Osteocyte (in vitro differentiated cells): ENCODE measurements at regions not wholly inside any gene's neighbourhood (a gene's known extent, or its start where the extent isn't known, plus 50 kb on each side); places are given as distances from the start of the nearest gene placed in this dataset.

ENCODE experiments used
- DNase-seq: peaks from one replicate; pipeline ENCODE4 v3.0.0; 2021; ENCODE audit warnings: mixed read lengths; ENCODE audit not compliant: unreplicated experiment; ENCODE audit errors: extremely low spot score
- H3K27ac Mint-ChIP-seq: one replicate; pipeline ENCODE4 v1.8.0; 2021; ENCODE audit warnings: mild to moderate bottlenecking, mixed read lengths; ENCODE audit not compliant: unreplicated experiment
- H3K27me3 Mint-ChIP-seq: one replicate; pipeline ENCODE4 v1.8.0; 2021; ENCODE audit warnings: mixed read lengths; ENCODE audit not compliant: unreplicated experiment
- H3K36me3 Mint-ChIP-seq: one replicate; pipeline ENCODE4 v1.8.0; 2021; ENCODE audit warnings: mixed read lengths; ENCODE audit not compliant: unreplicated experiment
- H3K4me1 Mint-ChIP-seq: one replicate; pipeline ENCODE4 v1.8.0; 2021; ENCODE audit warnings: mixed read lengths; ENCODE audit not compliant: unreplicated experiment
- H3K4me3 Mint-ChIP-seq: one replicate; pipeline ENCODE4 v1.8.0; 2021; ENCODE audit warnings: mild to moderate bottlenecking, moderate library complexity, mixed read lengths; ENCODE audit not compliant: unreplicated experiment
- H3K9me3 Mint-ChIP-seq: one replicate; pipeline ENCODE4 v1.8.0; 2021; ENCODE audit warnings: mixed read lengths; ENCODE audit not compliant: unreplicated experiment
- TF ChIP-seq, protein P1 (sequence below): fragments of 200-600 bp; sonication (generic); IDR thresholded peaks from 2 replicates; pipeline ENCODE4 v1.5.0; 2021; ENCODE audit warnings: antibody characterized with exemption, mild to moderate bottlenecking, moderate library complexity

DNA sequence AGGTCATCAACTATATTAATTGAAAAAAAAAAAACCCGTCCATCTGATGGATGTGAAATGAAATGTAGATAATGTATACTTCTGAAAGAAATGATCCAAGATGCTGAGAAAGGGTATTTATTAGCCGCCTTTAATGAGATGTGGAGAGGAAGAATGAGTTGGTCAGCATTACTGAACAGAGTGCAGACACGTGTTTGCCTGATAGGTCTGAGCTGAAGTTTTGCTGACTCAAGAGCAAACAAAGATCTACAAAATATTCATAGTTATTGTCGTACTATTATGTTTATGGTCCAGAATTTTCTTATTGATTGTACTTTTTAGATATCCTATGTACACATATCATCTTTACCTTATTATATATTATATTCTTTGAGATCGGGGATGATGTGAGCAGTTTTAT is 235.3 kb downstream of the RDH14 start:
- no peaks in the 10 kb centered on the region for H3K4me1 Mint-ChIP-seq
- no peaks in the 10 kb centered on the region for H3K36me3 Mint-ChIP-seq
- no peak overlapping the region for H3K4me3 Mint-ChIP-seq
- DNase-seq = no peak
- peaks cover 38% of the 10 kb centered on the region for H3K27me3 Mint-ChIP-seq
- no peaks in the 10 kb centered on the region for H3K9me3 Mint-ChIP-seq
- TF ChIP-seq, protein P1, sequence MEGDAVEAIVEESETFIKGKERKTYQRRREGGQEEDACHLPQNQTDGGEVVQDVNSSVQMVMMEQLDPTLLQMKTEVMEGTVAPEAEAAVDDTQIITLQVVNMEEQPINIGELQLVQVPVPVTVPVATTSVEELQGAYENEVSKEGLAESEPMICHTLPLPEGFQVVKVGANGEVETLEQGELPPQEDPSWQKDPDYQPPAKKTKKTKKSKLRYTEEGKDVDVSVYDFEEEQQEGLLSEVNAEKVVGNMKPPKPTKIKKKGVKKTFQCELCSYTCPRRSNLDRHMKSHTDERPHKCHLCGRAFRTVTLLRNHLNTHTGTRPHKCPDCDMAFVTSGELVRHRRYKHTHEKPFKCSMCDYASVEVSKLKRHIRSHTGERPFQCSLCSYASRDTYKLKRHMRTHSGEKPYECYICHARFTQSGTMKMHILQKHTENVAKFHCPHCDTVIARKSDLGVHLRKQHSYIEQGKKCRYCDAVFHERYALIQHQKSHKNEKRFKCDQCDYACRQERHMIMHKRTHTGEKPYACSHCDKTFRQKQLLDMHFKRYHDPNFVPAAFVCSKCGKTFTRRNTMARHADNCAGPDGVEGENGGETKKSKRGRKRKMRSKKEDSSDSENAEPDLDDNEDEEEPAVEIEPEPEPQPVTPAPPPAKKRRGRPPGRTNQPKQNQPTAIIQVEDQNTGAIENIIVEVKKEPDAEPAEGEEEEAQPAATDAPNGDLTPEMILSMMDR = no peak
- H3K27ac Mint-ChIP-seq = no peak overlapping the region

DNA sequence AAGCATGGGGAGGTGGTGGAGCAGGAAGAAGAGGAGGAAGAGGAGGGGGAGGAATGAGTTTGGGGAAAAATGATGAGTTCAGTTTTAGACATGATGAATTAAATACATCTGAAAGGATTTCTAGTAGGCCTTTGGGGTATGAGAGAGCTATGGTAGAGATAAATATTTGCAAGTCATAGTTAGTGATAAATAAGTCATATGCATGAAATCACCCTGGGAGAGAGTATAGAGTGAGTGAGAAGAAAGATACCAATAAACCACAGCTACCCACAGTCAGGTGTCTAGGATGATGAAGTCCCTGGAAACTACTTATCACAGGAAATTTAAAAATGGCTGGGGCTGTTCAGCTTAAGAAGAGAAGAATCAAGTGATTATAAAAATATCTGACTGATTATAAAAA is 240.5 kb downstream of the RDH14 start:
- H3K36me3 Mint-ChIP-seq = no peaks in the 10 kb centered on the region
- no peak overlapping the region for H3K4me3 Mint-ChIP-seq
- TF ChIP-seq, protein P1 = no peak
- H3K4me1 Mint-ChIP-seq = no peaks in the 10 kb centered on the region
- DNase-seq = no peak
- no peak overlapping the region for H3K27ac Mint-ChIP-seq
- peaks cover 16% of the 10 kb centered on the region for H3K27me3 Mint-ChIP-seq
- no peaks in the 10 kb centered on the region for H3K9me3 Mint-ChIP-seq

DNA sequence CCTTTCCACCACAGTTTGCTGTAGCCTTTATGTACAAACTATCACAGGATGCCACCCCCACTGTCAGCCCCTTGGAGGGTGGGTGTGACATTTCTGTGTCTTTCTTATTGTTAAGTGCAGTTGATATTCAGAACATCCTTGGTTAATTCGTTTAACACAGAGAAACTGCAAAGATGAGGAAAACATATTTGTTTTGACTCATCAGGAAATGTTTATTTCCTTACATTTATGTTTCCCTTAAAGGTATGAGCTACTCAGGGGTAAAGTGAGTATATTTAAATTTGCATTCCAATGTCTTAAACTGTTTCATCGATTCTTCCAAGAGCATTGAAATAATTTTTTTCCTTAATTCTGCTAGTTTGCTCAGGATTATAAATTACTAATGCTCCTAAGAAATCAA is 243.4 kb downstream of the RDH14 start:
- Mint-ChIP-seq H3K27ac (no peak overlapping the region), H3K9me3 (no peaks in the 10 kb centered on the region), H3K4me3 (no peak overlapping the region), H3K4me1 (no peaks in the 10 kb centered on the region), H3K27me3 (peaks cover 8% of the 10 kb centered on the region), H3K36me3 (no peaks in the 10 kb centered on the region)
- DNase-seq = no peak
- TF ChIP-seq, protein P1 = no peak

DNA sequence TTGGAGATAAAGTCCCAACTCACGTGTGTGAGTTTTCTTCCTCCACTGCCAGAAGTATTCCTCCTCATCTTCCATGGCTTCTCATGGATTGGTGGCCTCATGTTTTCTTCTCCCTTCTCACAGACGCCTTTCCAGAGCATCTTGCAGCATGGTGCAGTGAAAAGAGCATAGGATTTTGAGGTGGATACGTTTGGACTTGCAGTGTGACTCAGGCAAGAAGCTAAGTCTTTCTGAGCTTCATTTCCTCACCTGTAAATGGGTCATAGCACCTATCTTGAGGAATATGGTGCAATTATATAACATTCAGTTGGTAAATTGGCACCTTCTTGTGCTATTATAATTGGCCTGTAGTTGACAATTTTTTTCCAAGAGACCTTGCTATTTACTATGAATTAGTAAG is 247.6 kb downstream of the RDH14 start:
- H3K27ac Mint-ChIP-seq = no peak overlapping the region
- no peaks in the 10 kb centered on the region for H3K27me3 Mint-ChIP-seq
- H3K9me3 Mint-ChIP-seq = no peaks in the 10 kb centered on the region
- H3K4me1 Mint-ChIP-seq = no peaks in the 10 kb centered on the region
- DNase-seq = no peak
- H3K4me3 Mint-ChIP-seq = no peak overlapping the region
- H3K36me3 Mint-ChIP-seq = no peaks in the 10 kb centered on the region
- TF ChIP-seq, protein P1 = no peak

DNA sequence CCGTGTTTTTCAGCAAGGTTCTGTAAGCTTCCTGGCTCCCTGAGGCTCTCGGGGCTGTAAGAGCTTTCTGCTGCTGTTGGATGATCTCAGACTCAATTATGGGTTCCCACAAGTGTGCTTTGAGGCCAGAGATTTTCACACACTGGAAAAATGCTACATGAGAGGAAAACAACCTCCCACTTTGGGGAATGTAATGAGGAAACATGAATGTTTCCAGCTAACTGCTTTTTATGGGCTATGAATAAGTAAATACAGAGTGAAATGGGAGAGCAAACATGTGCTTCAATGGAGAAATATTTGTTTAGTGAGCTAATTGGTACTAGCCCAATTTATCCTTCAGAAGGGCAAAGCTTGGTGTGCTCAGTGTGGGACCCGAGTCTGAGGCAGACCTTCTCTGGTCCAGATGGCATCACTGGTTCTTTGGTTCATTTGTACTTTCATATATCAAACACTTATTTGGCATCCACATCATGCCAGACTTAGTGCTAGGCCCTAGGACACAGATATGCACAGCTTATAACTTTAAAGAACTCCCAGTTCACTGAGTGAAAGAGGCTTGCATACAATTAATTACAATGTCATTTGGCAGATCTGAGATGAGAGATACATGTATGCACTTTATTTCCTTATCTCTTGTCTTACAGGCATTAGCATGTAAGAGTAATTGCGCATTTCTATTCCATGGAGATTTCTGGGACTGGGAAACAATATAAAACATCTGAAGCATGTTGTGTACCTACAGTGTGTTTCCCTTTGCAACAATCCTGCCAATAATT is 248.8 kb downstream of the RDH14 start:
- no peaks in the 10 kb centered on the region for H3K27me3 Mint-ChIP-seq
- no peak overlapping the region for H3K4me3 Mint-ChIP-seq
- no peaks in the 10 kb centered on the region for H3K36me3 Mint-ChIP-seq
- no peaks in the 10 kb centered on the region for H3K4me1 Mint-ChIP-seq
- no peak overlapping the region for H3K27ac Mint-ChIP-seq
- DNase-seq = no peak
- no peaks in the 10 kb centered on the region for H3K9me3 Mint-ChIP-seq
- TF ChIP-seq, protein P1 = no peak
